RWPE2 (cell line): ENCODE measurements at regions not wholly inside any gene's neighbourhood (a gene's known extent, or its start where the extent isn't known, plus 50 kb on each side); places are given as distances from the start of the nearest gene placed in this dataset.

Source experiments
- ATAC-seq: fragments of 200-7000 bp; cut with Tn5 transposase; 3 replicates; pipeline ENCODE4 v1.9.1; 2021; ENCODE audit warnings: low read depth
- DNase-seq: peaks from one replicate; pipeline ENCODE4 v3.0.0-alpha.2; 2020; ENCODE audit warnings: low spot score
- H3K27ac ChIP-seq: fragments of 450-650 bp; 2 replicates; pipeline ENCODE4 v1.5.1; 2017; ENCODE audit warnings: mild to moderate bottlenecking; ENCODE audit not compliant: poor library complexity, severe bottlenecking
- H3K27me3 ChIP-seq: fragments of 250-450 bp; sonication (Bioruptor Pico); 2 replicates; pipeline ENCODE4 v1.5.1; 2021; ENCODE audit warnings: mild to moderate bottlenecking, moderate library complexity; ENCODE audit not compliant: insufficient read depth, poor library complexity, severe bottlenecking
- H3K36me3 ChIP-seq: fragments of 250-450 bp; sonication (Bioruptor Pico); 2 replicates; pipeline ENCODE4 v1.5.1; 2020; ENCODE audit warnings: low read depth, mild to moderate bottlenecking, moderate library complexity
- H3K4me1 ChIP-seq: fragments of 250-450 bp; sonication (Bioruptor Pico); 2 replicates; pipeline ENCODE4 v1.5.1; 2021; ENCODE audit warnings: mild to moderate bottlenecking, moderate library complexity; ENCODE audit not compliant: insufficient read depth, poor library complexity, severe bottlenecking
- H3K4me3 ChIP-seq: fragments of 250-450 bp; sonication (Bioruptor Pico); 2 replicates; pipeline ENCODE4 v1.5.1; 2021; ENCODE audit warnings: mild to moderate bottlenecking, moderate library complexity; ENCODE audit not compliant: severe bottlenecking
- H3K9me3 ChIP-seq: fragments of 250-450 bp; sonication (Bioruptor Pico); 2 replicates; pipeline ENCODE4 v1.5.1; 2021; ENCODE audit warnings: mild to moderate bottlenecking, moderate library complexity; ENCODE audit not compliant: severe bottlenecking
- TF ChIP-seq, protein P1 (sequence below): fragments of 450-650 bp; IDR thresholded peaks from one replicate; pipeline ENCODE4 v1.5.1; 2017; ENCODE audit warnings: mild to moderate bottlenecking, moderate library complexity; ENCODE audit not compliant: poor library complexity, severe bottlenecking

DNA sequence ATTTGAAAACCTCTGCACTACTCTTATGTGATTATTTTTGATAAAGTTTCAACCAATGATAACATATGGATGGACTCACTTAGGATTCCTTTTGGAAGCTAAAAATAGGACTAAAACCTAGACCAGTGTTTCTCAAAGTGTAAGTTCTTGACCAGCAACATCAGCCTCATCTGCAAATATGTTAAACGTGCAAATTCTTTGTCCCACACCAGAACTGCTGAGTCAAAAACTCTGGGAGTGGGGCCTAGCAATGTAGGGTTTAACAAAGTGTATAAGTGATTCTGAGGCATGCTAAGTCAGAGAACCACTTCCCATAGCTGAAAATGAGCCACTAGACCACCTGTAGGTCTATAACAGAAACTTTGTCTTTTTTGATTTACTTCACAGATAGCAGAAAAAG is 1247.2 kb upstream of the PIK3C3 start:
- Histone ChIP-seq H3K4me1 (no peaks in the 10 kb centered on the region), H3K36me3 (no peaks in the 10 kb centered on the region), H3K27ac (no peak overlapping the region), H3K4me3 (no peak overlapping the region), H3K9me3 (peaks cover 1% of the 10 kb centered on the region), H3K27me3 (no peaks in the 10 kb centered on the region)
- no peak for ATAC-seq
- TF ChIP-seq, protein P1, sequence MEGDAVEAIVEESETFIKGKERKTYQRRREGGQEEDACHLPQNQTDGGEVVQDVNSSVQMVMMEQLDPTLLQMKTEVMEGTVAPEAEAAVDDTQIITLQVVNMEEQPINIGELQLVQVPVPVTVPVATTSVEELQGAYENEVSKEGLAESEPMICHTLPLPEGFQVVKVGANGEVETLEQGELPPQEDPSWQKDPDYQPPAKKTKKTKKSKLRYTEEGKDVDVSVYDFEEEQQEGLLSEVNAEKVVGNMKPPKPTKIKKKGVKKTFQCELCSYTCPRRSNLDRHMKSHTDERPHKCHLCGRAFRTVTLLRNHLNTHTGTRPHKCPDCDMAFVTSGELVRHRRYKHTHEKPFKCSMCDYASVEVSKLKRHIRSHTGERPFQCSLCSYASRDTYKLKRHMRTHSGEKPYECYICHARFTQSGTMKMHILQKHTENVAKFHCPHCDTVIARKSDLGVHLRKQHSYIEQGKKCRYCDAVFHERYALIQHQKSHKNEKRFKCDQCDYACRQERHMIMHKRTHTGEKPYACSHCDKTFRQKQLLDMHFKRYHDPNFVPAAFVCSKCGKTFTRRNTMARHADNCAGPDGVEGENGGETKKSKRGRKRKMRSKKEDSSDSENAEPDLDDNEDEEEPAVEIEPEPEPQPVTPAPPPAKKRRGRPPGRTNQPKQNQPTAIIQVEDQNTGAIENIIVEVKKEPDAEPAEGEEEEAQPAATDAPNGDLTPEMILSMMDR = no peak
- DNase-seq = no peak

DNA sequence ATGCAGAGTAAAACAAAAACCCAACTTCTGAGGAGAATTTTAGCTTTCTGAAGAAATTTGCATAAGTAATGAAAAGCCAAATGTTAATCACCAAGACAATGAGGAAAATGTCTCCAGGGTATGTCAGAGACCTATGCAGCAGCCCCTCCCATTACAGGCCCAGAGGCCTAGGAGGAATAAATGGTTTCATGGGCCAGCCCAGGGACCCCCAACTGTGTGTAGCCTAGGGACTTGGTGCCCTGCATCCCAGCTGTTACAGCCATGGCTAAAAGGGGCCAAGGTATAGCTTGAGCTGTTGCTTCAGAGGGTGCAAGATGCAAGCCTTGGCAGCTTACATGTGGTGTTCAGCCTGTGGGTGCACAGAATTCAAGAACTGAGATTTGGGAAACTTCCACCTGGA is 1256.9 kb upstream of the PIK3C3 start:
- Histone ChIP-seq H3K4me1 (no peaks in the 10 kb centered on the region), H3K27ac (no peak overlapping the region), H3K27me3 (no peaks in the 10 kb centered on the region), H3K9me3 (peaks cover 1% of the 10 kb centered on the region), H3K36me3 (no peaks in the 10 kb centered on the region), H3K4me3 (no peak overlapping the region)
- ATAC-seq = no peak
- TF ChIP-seq, protein P1 = no peak
- DNase-seq = no peak

- DNase-seq (no peak), ATAC-seq (no peak)
- H3K36me3 ChIP-seq = no peaks in the 10 kb centered on the region
- H3K9me3 ChIP-seq = peaks cover 1% of the 10 kb centered on the region
- H3K27ac ChIP-seq = no peak overlapping the region
- peaks cover 4% of the 10 kb centered on the region for H3K4me1 ChIP-seq
- no peak overlapping the region for H3K4me3 ChIP-seq
- no peaks in the 10 kb centered on the region for H3K27me3 ChIP-seq
- TF ChIP-seq, protein P1 = no peak
Measured at GRCh38 chr18:40695526-40695925, 1259.5 kb upstream of the PIK3C3 start.

- Histone ChIP-seq H3K27ac (no peak overlapping the region), H3K4me3 (no peak overlapping the region), H3K4me1 (peaks cover 4% of the 10 kb centered on the region), H3K36me3 (no peaks in the 10 kb centered on the region), H3K9me3 (no peaks in the 10 kb centered on the region), H3K27me3 (no peaks in the 10 kb centered on the region)
- TF ChIP-seq, protein P1 = no peak
- DNase-seq (no peak), ATAC-seq (no peak)
Measured at GRCh38 chr18:40692871-40693270, 1262.2 kb upstream of the PIK3C3 start.

- Histone ChIP-seq H3K4me1 (peaks cover 4% of the 10 kb centered on the region), H3K27ac (no peak overlapping the region), H3K36me3 (no peaks in the 10 kb centered on the region), H3K27me3 (no peaks in the 10 kb centered on the region), H3K9me3 (no peaks in the 10 kb centered on the region), H3K4me3 (no peak overlapping the region)
- ATAC-seq (no peak), DNase-seq (no peak)
- TF ChIP-seq, protein P1 = no peak
Measured at GRCh38 chr18:40690062-40690461, 1265.0 kb upstream of the PIK3C3 start.
